SK-MEL-5 (cell line): ENCODE measurements at regions not wholly inside any gene's neighbourhood (a gene's known extent, or its start where the extent isn't known, plus 50 kb on each side); places are given as distances from the start of the nearest gene placed in this dataset.

ENCODE experiments used
- DNase-seq: peaks from one replicate; pipeline ENCODE4 v3.0.0-alpha.2; 2016; ENCODE audit warnings: low read depth, low spot score
- in situ Hi-C: cut with HindIII; loops from 2 replicates; pipeline ENCODE4 v1.10.0; 2016; ENCODE audit warnings: low sequenced_read_pairs, high pct_unique_total_duplicates, low pct_unique_long_range_greater_than_20kb

- in situ Hi-C loops: no loop called here
These were observed 517.7 kb downstream of the ETS1 start for GRCh38 chr11:128069665-128070064.

GRCh38 chr11:128067780-128068179, 519.6 kb downstream of the ETS1 start:
- no peak for DNase-seq

More at GRCh38 chr11:128069665-128070064, 517.7 kb downstream of the ETS1 start:
- DNase-seq: no peak

GRCh38 chr11:128066399-128066798, 521.0 kb downstream of the ETS1 start:
- no peak for DNase-seq
- in situ Hi-C loops: no loop called here

More at GRCh38 chr11:128067780-128068179, 519.6 kb downstream of the ETS1 start:
- in situ Hi-C loops: no loop called here

DNA sequence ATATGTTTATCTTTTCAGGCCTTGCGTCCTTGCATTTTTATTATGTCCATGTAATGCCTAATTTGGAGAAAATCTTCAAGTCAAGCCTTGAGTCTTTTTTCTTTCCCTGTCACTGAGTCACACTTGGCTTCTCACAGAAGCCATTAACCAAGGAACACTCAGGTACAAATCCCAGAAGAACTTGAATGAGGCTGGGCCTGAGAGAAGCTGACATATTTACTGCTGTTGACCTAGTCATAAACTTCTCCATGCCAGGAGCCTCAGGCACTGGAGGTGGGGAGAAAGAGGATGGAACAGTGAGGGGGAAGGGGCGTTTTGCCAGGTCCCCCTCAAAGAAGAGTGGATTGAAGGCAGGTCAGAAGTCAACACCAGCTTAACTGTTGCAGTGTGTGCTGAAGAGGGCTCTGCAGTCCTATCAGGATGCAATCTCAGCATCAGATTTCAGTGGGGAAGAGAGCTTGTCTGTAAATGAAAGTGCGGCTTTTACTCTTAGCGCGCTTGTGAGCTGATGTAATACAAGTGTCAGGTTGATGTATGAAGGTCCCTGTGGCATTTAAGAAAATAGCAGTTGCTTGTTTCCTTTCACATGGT, 526.0 kb downstream of the ETS1 start:
- DNase-seq: peak; percentile 32
- in situ Hi-C loops: no loop called here

DNA sequence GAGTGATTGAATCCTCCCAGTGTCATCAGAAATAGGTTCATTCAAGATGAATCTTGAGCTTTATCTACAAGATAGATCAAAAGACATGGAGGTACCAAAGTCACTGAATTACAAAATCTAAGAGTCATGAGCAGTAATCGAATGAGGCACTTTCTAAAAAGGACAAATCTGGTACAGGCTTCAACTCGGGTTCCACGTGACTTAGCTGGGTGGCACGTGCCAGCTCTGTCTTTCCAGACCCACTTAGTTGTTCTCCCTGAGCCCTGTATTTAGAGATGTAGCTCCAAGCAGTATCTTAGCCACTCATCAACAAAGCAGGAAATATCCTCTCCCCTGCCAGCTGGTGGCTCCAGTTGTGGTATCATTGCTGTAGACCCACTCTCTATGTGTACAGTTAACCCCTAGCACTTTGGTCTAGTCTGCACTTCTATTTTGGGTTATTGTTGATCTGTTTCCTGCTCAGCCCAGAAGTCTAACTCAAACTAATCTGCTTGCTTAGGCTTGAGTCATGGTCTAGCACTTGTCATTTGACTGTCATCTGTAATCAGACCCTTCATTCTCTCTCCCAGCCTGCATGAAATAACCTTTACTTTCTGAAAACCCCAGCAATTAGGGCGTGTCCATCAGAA, 528.7 kb downstream of the ETS1 start:
- DNase-seq: no peak
- in situ Hi-C loops: no loop called here

DNA sequence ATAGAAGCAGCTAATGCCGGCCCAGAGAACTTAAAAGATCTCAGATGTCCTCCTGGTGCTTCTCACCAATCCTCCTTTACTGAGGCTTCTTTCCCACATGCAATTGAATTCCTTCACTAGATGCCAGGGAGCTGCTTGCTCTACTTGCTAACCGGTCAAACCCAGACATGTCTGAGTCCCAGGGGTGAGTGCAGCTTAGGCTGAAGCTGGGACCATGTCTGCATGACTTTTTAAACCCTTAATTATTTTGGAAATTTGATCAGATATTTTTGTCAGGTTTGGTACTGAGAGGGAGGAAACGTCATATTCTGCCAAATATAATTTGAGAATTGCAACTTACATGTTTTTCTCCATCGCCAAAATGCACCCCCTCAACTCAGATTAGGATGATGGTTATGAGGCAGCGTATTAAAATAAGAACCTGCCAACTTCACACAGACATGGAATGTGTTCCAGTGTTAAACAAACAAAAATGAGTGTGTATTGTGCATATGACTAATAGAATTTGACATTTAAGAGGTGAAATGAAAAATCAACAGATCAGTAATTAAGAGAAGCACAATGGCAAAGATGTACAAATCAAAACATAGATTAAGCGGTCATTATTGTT, 529.5 kb downstream of the ETS1 start:
- in situ Hi-C loops: no loop called here
- no peak for DNase-seq

DNA sequence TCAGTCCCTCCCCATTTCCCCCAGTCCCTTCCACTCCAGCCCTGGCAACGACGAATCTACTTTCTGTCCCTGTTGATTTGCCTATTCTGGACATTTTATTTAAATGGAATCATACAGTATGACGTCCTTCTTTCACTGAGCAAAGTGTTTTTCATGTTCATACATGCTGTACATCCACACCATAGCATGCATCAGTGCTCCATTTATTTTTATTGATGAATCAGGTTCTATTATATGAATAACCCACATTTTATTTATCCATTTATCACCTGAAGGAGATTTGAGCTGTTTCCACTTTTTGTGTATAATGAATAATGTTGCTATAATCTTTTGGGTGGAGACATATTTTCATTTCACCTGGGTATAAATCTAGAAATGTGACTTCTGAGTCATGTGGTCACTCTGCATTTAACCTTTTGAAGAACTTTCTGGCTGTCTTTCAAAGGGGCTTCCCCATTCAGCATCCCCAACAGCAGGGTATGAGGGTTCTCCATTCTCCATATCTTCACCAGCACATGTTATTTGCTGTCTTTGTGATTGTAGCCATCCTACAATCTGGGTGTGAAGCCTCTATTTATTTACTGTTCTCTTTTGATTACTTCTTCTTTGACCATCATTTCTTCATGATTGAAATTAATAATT, 531.7 kb downstream of the ETS1 start:
- in situ Hi-C loops: no loop called here
- DNase-seq: no peak

DNA sequence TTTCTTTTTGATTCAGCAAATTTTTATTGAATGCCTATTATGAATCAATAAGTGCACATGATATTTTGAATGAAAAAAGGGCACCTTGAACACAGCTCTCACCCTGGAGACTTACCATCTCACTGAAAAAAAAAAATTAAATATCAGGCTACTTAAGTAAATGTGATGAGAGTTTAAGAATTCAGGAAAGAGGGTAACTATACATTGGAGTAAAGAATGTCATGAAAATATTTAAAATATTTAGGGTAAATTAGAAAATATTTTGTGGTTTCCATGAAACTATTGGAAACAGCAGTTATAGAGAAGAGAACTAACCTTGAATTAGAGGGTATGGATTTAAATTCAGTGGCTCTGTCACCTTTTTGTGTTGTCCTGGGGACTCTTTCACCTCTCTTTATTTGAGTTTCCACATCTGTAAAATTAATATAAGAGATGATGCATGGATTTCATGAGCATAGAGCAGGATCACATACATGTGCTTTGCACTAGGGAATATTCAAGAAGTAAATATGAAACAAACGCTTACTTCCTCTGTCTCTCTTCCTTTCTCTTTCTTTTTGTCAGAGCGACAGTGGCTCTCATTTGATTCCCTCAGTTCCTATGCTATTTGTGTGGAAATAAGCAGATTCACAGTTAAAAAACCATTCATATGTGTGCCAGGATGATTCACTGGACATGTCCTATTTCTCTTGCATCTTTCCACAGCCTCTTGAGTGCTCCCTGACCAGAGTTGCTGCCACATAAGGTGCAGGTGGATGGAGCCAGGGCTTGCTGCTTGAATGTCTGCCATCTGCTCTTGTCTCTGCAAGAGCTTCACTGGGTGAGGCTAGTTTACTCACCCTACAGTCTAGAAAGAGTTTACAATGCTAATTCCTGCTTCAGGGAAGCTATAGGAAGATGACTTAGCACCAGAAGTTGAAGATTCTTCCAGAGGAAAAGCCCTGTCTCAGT, 533.1 kb downstream of the ETS1 start:
- no peak for DNase-seq

DNA sequence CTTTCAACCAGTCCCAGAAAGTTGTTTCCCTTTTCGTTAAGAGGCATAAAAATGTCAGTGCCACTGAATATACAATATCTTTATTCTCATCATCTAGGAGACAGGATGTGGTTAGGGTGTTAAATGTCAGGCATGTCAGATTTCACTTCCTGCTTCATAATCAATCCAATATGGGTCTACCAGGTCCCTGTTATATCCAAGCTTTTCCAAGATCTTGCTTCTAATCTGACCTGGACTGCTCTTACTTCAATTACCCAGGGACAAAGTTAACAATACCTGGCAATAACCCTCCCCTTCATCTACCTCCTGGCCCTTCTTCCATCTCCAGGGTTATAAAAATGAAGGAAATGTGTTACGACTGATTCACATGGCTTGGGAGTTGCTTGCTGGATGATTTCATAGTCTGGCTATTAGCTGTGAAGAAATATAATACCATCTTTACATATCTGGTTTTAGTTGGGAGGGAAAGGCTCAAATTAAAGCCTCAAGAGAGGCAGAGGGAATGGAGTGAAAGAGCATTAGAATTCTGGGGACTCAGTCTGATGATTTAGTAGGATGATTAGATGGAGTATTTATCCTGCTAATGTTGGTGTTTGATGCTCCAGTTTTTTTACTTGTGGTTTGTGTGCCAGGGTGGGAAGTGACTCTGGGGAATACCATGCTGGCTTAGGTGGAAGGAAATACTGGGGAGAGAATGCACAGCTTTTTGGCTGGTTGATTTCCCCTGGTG, 534.3 kb downstream of the ETS1 start:
- DNase-seq: peak; percentile 34
- in situ Hi-C loops: no loop called here

More for the DNA sequence above, 533.1 kb downstream of the ETS1 start:
- in situ Hi-C loops: no loop called here

- in situ Hi-C loops: no loop called here
These were observed 539.2 kb downstream of the ETS1 start for GRCh38 chr11:128048121-128048520.

DNA sequence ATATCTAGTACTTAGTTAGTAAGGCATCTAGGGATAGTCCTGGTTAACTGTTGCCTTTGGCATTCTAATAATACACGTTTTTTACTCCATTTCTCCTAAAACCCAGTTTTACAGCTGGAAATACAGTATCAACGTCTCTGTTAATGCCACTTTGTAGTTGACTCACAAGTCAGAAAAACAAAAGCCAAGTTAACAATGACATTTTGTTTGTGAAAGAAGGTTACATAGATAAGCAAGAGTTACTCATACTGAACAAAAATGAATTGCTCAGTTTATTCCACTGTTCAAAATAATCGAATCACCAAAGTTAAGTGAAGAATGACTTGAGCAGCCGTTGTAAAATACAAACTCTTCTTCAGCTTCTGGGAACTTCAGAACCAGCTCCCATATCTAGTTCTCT, 540.3 kb downstream of the ETS1 start:
- in situ Hi-C loops: no loop called here
- no peak for DNase-seq

More at GRCh38 chr11:128048121-128048520, 539.2 kb downstream of the ETS1 start:
- DNase-seq: no peak

DNA sequence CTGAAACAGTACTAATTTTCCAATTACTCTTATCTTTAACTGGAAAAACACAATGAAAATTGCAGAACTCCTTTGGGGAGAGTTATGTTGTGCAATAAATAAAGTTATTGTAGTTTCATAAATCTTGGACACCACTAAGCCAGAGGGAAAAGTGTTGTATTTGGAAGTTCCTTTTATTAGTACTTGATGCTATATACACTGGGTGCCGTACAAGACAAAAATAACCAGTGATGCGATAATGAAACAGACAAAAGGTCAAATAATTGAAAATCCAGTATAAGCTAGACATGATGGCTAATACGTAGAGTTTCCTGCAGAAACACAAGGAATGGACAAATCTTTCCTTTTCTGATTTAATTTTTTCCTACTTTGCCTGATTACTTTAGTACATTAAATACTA, 541.1 kb downstream of the ETS1 start:
- no peak for DNase-seq
- in situ Hi-C loops: no loop called here

GRCh38 chr11:128045094-128045725, 542.1 kb downstream of the ETS1 start:
- in situ Hi-C loops: no loop called here
- DNase-seq: no peak

DNA sequence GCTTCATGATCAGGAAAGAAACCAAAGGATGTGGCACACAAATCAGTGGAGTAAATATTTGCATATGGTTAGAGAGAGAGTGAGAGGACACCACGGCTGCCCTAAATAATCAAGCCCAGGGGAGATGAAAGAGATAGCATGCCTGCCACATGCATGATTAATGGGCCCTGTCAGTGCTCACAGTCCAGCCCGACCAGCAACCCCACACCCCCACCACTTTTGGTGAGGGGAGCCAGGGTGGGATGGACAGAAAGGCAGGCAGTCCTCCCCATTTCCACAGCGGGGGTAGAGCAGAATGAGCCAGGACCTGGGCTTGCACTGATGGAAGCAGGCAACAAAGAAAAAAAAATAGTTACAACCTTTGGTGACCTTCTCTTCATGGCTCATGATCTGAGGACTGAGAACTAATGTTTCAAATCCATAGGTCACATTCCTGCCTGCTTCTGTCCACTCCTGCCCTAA, 545.0 kb downstream of the ETS1 start:
- in situ Hi-C loops: no loop called here
- DNase-seq: no peak

- DNase-seq: no peak
- in situ Hi-C loops: no loop called here
These were observed 546.8 kb downstream of the ETS1 start for GRCh38 chr11:128040603-128041002.

- peak; percentile 2 for DNase-seq
- in situ Hi-C loops: no loop called here
These were observed 548.0 kb downstream of the ETS1 start for GRCh38 chr11:128039140-128040021.
